HEK293 (cell line): ENCODE measurements at regions not wholly inside any gene's neighbourhood (a gene's known extent, or its start where the extent isn't known, plus 50 kb on each side); places are given as distances from the start of the nearest gene placed in this dataset.

ENCODE experiments used
- CTCF ChIP-seq: fragments of 450-650 bp; formaldehyde crosslinking; IDR thresholded peaks from 2 replicates; pipeline ENCODE4 v1.5.1; 2016; ENCODE audit warnings: missing biosample characterization, missing genetic modification characterization
- EGR2 ChIP-seq: fragments of 450-650 bp; formaldehyde crosslinking; IDR thresholded peaks from 2 replicates; pipeline ENCODE4 v1.5.1; 2016; ENCODE audit warnings: low read depth, missing biosample characterization, missing genetic modification characterization
- ZFP69B ChIP-seq: fragments of 450-650 bp; formaldehyde crosslinking; IDR thresholded peaks from 2 replicates; pipeline ENCODE4 v1.5.1; 2016; ENCODE audit warnings: missing biosample characterization, missing genetic modification characterization
- ZIC2 ChIP-seq: fragments of 450-650 bp; formaldehyde crosslinking; IDR thresholded peaks from 2 replicates; pipeline ENCODE4 v1.5.1; 2016; ENCODE audit warnings: missing biosample characterization, missing genetic modification characterization
- ZNF121 ChIP-seq: fragments of 450-650 bp; formaldehyde crosslinking; IDR thresholded peaks from 2 replicates; pipeline ENCODE4 v1.5.1; 2016; ENCODE audit warnings: missing biosample characterization, missing genetic modification characterization
- ZNF510 ChIP-seq: fragments of 450-650 bp; formaldehyde crosslinking; IDR thresholded peaks from 2 replicates; pipeline ENCODE4 v1.5.1; 2018; ENCODE audit warnings: mild to moderate bottlenecking, missing genetic modification characterization, missing biosample characterization; ENCODE audit not compliant: insufficient replicate concordance
- ZNF768 ChIP-seq: fragments of 450-650 bp; formaldehyde crosslinking; IDR thresholded peaks from 2 replicates; pipeline ENCODE4 v1.5.1; 2018; ENCODE audit warnings: missing biosample characterization, mild to moderate bottlenecking, missing genetic modification characterization

- no peak for TF ChIP-seq CTCF
- TF ChIP-seq EGR2 (tag by site-specific recombination), result no peak
- TF ChIP-seq ZNF768 (tag by site-specific recombination), result no peak
- TF ChIP-seq ZFP69B (tag by site-specific recombination), result no peak
- TF ChIP-seq ZIC2 (tag by site-specific recombination), result no peak
- TF ChIP-seq ZNF121 (tag by site-specific recombination), result no peak
- TF ChIP-seq ZNF510 (tag by site-specific recombination), result no peak
Measured at GRCh38 chr5:8590959-8591358, 722.0 kb downstream of the MTRR start.
